HUES64 (cell line): ENCODE measurements at regions not wholly inside any gene's neighbourhood (a gene's known extent, or its start where the extent isn't known, plus 50 kb on each side); places are given as distances from the start of the nearest gene placed in this dataset.

Source experiments
- H3K27ac ChIP-seq: 2 replicates; pipeline ENCODE4 v1.7.0; 2013; ENCODE audit warnings: low read depth, low read length, inconsistent platforms
- H3K27me3 ChIP-seq: 2 replicates; pipeline ENCODE4 v1.6.1; 2013; ENCODE audit warnings: mild to moderate bottlenecking, low read length; ENCODE audit not compliant: insufficient read depth
- H3K36me3 ChIP-seq: 2 replicates; pipeline ENCODE4 v1.6.1; 2013; ENCODE audit warnings: mild to moderate bottlenecking, low read length; ENCODE audit not compliant: insufficient read depth
- H3K4me1 ChIP-seq: 2 replicates; pipeline ENCODE4 v1.6.1; 2013; ENCODE audit warnings: mild to moderate bottlenecking, low read length, moderate library complexity; ENCODE audit not compliant: insufficient read depth
- H3K4me3 ChIP-seq: 2 replicates; pipeline ENCODE4 v1.5.1; 2013; ENCODE audit warnings: mild to moderate bottlenecking, low read length, moderate library complexity
- H3K9ac ChIP-seq: 2 replicates; pipeline ENCODE4 v1.6.1; 2013; ENCODE audit warnings: mild to moderate bottlenecking, low read depth, low read length
- H3K9me3 ChIP-seq: 2 replicates; pipeline ENCODE4 v1.6.1; 2013; ENCODE audit warnings: low read depth, low read length; ENCODE audit not compliant: insufficient read depth
- WGBS: fragments of 150-250, 120-280 bp; methylation state at CpG from one replicate; pipeline ENCODE4 v1.1.7; 2013; ENCODE audit warnings: missing lambda C conversion rate; 5-methylcytosine and 5-hydroxymethylcytosine counted together

DNA sequence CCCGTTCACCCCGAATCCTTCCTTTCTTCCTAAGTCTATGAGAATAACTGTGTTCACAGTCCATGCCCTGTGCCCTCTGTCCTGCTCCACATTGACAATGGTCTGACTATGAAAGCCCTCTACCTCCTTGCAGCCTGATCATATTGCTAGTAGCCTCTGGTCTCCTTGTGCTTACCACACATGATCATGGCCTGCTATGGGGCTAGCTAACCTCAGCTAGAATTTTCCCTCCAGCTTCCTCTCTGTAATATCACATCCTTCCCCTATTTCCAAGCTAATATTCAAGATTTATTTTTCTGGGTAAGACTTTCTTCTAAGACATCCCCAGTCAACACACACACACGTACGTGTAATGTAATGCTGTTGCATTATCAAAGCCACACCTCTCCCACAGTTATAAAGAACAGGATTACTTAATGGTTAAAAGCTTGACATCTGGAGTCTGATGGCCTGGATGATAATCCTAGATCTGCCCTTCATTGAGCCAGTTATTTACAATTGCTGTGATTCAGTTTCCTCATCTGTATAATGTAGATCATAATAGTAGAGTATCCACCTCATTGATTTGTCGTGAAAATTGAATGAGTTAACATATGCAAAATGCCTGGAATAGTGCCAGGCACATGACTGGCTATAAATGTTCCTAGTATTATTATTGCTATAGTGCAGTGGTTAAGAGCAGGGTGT lies 214.4 kb upstream of the BLID start:
- 93% methylated on average over 5 of the region's 5 CpGs for WGBS
- H3K27ac ChIP-seq, result no peak overlapping the region
- peaks cover 12% of the 10 kb centered on the region for H3K4me1 ChIP-seq
- peaks cover 41% of the 10 kb centered on the region; the same call in 1 of the 2 replicates for H3K27me3 ChIP-seq
- H3K9ac ChIP-seq, result no peak overlapping the region
- no peaks in the 10 kb centered on the region for H3K9me3 ChIP-seq
- no peak overlapping the region for H3K4me3 ChIP-seq
- no peaks in the 10 kb centered on the region for H3K36me3 ChIP-seq

DNA sequence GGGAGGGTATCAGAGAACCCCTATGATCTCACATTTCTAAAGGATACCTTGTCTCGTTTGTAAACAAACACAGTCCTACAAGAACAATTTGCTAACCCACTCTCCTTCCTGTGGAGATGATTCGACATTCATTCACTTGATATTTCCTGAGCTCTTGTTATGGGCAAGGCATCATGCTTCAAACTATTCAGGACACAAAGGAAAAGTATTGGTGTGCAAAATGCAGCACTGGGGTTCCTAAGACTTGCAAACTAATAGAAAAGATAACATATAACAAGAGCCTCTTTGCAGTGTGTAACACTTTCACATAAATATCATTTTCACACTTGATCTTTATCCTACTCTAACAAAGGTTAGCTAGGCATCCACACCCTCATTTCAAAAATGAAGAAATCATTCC lies 211.5 kb upstream of the BLID start:
- Histone ChIP-seq H3K27ac (no peak overlapping the region), H3K9me3 (no peaks in the 10 kb centered on the region), H3K4me1 (peaks cover 12% of the 10 kb centered on the region), H3K27me3 (peaks cover 47% of the 10 kb centered on the region; the same call in 1 of the 2 replicates), H3K4me3 (no peak overlapping the region), H3K36me3 (no peaks in the 10 kb centered on the region), H3K9ac (no peak overlapping the region)
- WGBS, result 33% methylated on average over 2 of the region's 2 CpGs

DNA sequence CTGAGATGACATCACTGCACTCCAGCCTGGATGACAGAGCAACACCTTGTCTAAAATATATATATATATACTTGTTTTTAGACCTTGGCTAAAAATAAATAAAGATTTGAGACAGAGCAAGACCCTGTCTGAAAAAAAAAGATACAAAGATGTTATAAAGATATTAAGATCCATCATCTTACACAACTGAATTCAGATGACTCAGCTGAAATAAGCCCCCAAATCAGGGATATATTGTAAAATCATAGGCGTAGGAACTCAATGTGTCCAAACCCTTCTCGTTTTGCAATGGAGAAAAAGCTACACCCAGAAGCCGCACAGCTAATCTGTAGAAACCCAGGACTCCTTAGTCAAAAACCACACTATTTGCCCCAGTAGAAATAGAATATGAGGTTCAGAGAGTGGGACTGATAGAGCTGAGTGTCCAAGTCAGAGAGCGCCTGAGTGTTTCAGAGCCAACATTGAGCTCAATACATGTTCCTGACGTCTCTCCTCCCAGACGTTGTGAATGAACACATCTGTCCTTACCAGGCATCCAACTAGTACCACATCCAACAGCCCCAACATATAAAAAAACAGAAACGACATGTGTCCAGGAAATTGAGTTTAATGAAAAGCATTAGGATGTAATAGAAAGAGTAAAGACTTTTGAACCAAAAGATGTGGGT lies 207.9 kb upstream of the BLID start:
- Histone ChIP-seq H3K27ac (no peak overlapping the region), H3K4me3 (no peak overlapping the region), H3K9ac (no peak overlapping the region), H3K9me3 (no peaks in the 10 kb centered on the region), H3K4me1 (peaks cover 28% of the 10 kb centered on the region), H3K36me3 (no peaks in the 10 kb centered on the region), H3K27me3 (peaks cover 31% of the 10 kb centered on the region; the same call in 1 of the 2 replicates)
- 80% methylated on average over 6 of the region's 7 CpGs for WGBS

DNA sequence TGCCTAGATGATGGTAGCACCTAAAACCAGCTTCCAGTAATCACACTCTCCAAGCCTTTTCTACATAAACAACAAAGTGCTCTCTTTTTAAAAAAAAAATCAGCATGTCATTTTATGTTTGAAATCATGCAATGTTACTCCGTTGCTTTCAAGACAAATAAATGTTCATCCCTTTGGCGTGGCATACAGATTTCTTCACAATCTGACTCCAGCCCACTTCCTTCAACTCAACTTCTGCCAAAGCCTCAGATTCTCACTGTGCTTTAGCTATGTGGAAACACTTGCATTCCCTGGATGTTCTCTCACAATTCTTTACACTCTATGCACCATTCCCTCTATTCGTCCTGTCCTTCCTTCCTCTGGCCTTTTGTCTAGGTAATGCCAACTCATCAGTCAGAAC lies 206.3 kb upstream of the BLID start:
- 89% methylated on average over 3 of the region's 3 CpGs for WGBS
- H3K4me3 ChIP-seq, result no peak overlapping the region
- no peaks in the 10 kb centered on the region for H3K9me3 ChIP-seq
- H3K27ac ChIP-seq, result no peak overlapping the region
- peaks cover 19% of the 10 kb centered on the region; the same call in 1 of the 2 replicates for H3K27me3 ChIP-seq
- no peak overlapping the region for H3K9ac ChIP-seq
- peaks cover 22% of the 10 kb centered on the region for H3K4me1 ChIP-seq
- no peaks in the 10 kb centered on the region for H3K36me3 ChIP-seq

DNA sequence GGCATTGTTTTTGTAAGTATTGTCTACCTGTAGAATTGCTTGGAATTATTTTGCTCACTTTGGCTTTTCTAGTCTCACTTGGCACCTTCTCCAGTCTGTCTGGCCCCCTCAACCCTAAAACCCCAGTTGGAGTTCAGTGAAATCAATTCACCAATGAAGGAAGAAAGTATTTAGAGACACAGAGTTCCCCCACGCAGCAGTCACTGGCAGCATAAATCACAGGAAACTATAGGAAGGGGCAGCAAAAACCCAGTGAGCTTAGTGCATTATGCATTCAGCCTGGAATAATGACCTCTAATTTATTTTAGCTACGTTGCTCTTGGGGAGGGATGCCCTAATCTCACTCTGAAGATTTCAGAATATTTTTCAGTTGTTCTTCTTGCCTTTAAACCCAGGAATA lies 204.7 kb upstream of the BLID start:
- H3K9me3 ChIP-seq, result no peaks in the 10 kb centered on the region
- H3K27ac ChIP-seq, result no peak overlapping the region
- H3K4me1 ChIP-seq, result peaks cover 15% of the 10 kb centered on the region
- no peak overlapping the region for H3K9ac ChIP-seq
- no peaks in the 10 kb centered on the region for H3K36me3 ChIP-seq
- H3K27me3 ChIP-seq, result peaks cover 8% of the 10 kb centered on the region; the same call in 1 of the 2 replicates
- H3K4me3 ChIP-seq, result no peak overlapping the region
- 66% methylated on average over 2 of the region's 2 CpGs for WGBS

DNA sequence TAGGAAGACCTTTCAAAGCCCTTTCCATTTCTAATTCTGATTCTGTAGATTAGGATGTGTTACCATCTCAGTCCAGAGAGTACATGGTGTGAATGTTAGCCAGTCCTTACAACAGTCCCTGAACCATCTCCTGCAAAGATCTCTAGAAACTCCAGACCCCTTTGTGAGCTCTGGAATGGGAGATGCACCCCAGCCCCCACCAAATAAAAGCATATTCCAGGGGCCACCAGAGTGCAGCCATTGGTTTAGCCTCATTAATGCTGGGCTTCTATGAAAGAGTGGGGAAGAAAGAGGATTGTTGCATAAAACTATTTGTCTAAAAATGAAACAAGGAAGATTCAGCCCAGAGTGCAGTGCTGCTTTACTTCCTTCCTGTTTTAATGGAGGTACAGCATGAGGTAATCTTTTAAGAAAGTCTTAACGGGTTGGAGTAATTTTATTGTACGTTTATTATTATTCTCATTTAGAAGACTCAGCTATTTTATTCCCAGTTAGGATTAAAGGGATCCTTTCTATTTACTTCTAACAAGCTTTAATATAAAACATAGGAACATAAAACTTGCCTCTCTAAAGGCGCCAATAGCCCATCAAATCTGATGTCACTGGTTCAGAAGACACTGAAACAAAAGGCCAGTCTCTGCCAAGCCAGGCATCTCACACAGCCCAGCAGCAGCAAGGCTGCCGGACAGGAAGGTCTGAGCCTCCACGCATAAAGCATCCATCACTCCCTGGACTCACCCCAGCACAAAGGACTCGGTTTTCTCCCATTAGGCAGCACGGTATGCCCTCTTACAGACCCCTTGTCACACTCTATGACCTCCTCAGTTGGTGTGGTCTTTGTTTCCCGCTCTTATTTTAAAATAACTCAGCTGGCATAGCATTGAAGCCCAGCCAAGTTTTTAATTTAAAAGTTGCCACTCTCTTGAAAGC lies 203.9 kb upstream of the BLID start:
- H3K4me1 ChIP-seq, result peaks cover 15% of the 10 kb centered on the region
- no peak overlapping the region for H3K9ac ChIP-seq
- H3K9me3 ChIP-seq, result no peaks in the 10 kb centered on the region
- 76% methylated on average over 6 of the region's 8 CpGs for WGBS
- no peaks in the 10 kb centered on the region for H3K36me3 ChIP-seq
- peaks cover under 1% of the 10 kb centered on the region; the same call in 1 of the 2 replicates for H3K27me3 ChIP-seq
- H3K27ac ChIP-seq, result no peak overlapping the region
- no peak overlapping the region for H3K4me3 ChIP-seq

DNA sequence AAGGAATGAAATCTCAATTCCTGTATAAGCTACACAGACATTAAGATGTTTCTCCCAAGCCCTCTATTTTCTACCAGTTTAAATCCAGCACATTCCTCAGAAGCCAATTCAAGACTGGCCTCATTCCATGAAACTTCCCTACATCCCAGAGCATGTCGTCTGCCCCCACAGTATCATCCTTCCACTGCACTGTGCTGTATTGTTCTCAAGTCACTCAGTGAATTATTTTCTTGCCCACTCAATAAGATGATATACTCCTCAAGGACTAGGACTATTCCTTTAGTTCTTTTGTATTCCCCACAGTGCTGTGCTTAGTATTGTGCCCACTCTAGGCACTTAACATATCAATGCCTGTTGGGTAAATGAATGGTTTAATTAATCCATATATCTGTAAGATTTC lies 203.1 kb upstream of the BLID start:
- Histone ChIP-seq H3K9me3 (no peaks in the 10 kb centered on the region), H3K4me3 (no peak overlapping the region), H3K27ac (no peak overlapping the region), H3K9ac (no peak overlapping the region), H3K36me3 (no peaks in the 10 kb centered on the region), H3K27me3 (no peaks in the 10 kb centered on the region), H3K4me1 (peaks cover 15% of the 10 kb centered on the region)
- 90% methylated on average over 1 of the region's 1 CpG for WGBS

DNA sequence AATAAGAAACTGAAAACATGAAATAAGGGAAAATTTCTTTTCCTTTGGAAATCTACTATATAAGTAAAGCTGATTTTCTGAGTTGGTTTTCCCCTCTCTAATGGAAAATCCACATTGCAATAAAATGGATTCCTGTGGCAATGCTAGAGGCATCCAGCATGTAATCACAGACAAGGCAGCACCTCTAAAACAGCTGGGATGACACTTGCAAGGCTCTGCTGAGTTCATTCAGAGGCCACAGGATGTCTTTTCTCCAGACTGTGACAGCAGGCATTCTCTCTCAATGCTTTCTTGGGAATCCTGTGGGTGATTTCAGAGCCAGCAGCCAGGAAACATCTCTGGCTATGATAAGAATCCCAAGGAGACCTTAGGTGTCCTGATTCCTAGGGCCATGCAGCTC lies 201.3 kb upstream of the BLID start:
- no peaks in the 10 kb centered on the region for H3K27me3 ChIP-seq
- H3K9ac ChIP-seq, result no peak overlapping the region
- no peak overlapping the region for H3K27ac ChIP-seq
- H3K4me3 ChIP-seq, result no peak overlapping the region
- H3K36me3 ChIP-seq, result no peaks in the 10 kb centered on the region
- H3K4me1 ChIP-seq, result peaks cover 15% of the 10 kb centered on the region
- H3K9me3 ChIP-seq, result no peaks in the 10 kb centered on the region

DNA sequence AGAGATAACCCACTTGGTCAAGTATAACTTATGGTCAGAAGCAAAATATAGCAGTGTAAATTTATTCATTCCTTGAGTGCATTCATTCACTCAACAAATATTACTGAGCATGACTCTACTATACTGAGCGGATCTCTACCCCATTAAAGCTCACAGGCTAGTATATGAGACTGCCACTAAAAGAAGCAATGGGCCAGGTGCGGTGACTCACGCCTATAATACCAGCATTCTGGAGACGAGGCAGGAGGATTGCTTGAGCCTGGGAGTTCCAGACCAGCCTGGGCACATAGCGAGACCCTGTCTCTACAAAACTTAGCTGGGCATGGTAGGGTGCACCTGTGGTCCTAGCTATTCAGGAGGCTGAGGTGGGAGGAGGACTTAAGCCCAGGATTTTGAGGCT lies 197.6 kb upstream of the BLID start:
- Histone ChIP-seq H3K4me3 (no peak overlapping the region), H3K27me3 (no peaks in the 10 kb centered on the region), H3K36me3 (no peaks in the 10 kb centered on the region), H3K9ac (no peak overlapping the region), H3K27ac (no peak overlapping the region), H3K9me3 (no peaks in the 10 kb centered on the region), H3K4me1 (peaks cover 11% of the 10 kb centered on the region)
- 91% methylated on average over 5 of the region's 5 CpGs for WGBS

DNA sequence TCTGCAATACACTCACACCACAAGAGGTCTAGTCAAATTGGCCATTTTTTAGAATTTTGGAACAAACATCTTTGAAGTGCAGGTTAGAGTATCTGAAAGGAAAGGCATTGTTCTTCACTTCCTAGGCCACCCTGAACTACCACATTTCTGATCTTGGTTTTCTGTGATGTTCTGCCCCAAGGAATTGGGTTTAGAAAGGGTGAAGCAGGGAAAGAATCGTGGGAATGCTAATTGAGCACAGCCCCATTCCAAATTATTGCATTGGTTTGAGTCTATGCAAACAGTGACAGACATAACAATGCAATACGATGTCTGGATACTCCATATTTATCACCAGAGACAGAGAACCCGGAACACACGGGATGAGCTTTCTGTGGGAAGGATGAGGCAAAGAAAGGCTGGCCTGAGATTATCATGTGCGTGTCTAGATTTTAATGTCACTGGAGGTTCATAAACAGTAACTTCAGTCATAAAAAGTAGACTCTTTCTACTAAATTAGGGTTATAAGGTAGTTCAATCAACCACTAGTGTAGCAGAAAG lies 195.3 kb upstream of the BLID start:
- Histone ChIP-seq H3K4me3 (no peak overlapping the region), H3K9me3 (no peaks in the 10 kb centered on the region), H3K27me3 (peaks cover 5% of the 10 kb centered on the region; the same call in 1 of the 2 replicates), H3K36me3 (no peaks in the 10 kb centered on the region), H3K9ac (no peak overlapping the region), H3K27ac (no peak overlapping the region), H3K4me1 (peaks cover 32% of the 10 kb centered on the region)
- WGBS, result 81% methylated on average over 5 of the region's 5 CpGs

DNA sequence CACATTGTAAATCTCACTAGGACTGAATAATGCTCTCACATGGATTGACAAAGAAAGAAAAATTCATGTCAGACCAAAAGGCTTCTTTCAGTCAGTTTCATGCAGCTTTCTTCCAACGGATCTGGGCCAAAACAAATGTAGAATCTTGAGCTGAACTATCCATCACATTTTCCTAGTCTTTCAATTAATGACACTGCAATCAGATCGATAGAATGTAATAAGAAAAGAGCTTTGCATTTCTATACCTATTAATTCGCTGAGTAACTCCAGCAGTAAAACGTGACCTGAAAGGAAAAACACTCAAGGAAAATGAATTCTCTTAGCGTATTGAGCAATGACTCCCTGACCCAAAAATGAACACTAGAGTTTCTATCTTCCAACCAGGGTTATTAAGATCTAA lies 194.8 kb upstream of the BLID start:
- H3K9me3 ChIP-seq, result no peaks in the 10 kb centered on the region
- H3K9ac ChIP-seq, result no peak overlapping the region
- no peak overlapping the region for H3K27ac ChIP-seq
- 94% methylated on average over 4 of the region's 5 CpGs for WGBS
- peaks cover 5% of the 10 kb centered on the region; the same call in 1 of the 2 replicates for H3K27me3 ChIP-seq
- H3K36me3 ChIP-seq, result no peaks in the 10 kb centered on the region
- H3K4me1 ChIP-seq, result peaks cover 34% of the 10 kb centered on the region
- H3K4me3 ChIP-seq, result no peak overlapping the region
